Neural crest cell (in vitro differentiated cells): ENCODE measurements at regions not wholly inside any gene's neighbourhood (a gene's known extent, or its start where the extent isn't known, plus 50 kb on each side); places are given as distances from the start of the nearest gene placed in this dataset.

Source experiments
- DNase-seq: peaks from one replicate; pipeline ENCODE4 v3.0.0; 2021; ENCODE audit warnings: low read depth, mixed read lengths, low spot score
- H3K27ac Mint-ChIP-seq: one replicate; pipeline ENCODE4 v1.8.0; 2021; ENCODE audit warnings: mild to moderate bottlenecking, mixed read lengths; ENCODE audit not compliant: unreplicated experiment
- H3K27me3 Mint-ChIP-seq: 2 replicates; pipeline ENCODE4 v1.8.0; 2021; ENCODE audit warnings: low read depth, mild to moderate bottlenecking, mixed read lengths
- H3K36me3 Mint-ChIP-seq: 2 replicates; pipeline ENCODE4 v1.8.0; 2021; ENCODE audit warnings: low read depth, mild to moderate bottlenecking, mixed read lengths
- H3K4me1 Mint-ChIP-seq: 2 replicates; pipeline ENCODE4 v1.8.0; 2021; ENCODE audit warnings: mixed read lengths
- H3K4me3 Mint-ChIP-seq: one replicate; pipeline ENCODE4 v1.8.0; 2021; ENCODE audit warnings: mild to moderate bottlenecking, mixed read lengths
- H3K9me3 Mint-ChIP-seq: 2 replicates; pipeline ENCODE4 v1.8.0; 2021; ENCODE audit warnings: mixed read lengths
- CTCF ChIP-seq: fragments of 200-600 bp; sonication (generic); conservative IDR thresholded peaks from 2 replicates; pipeline ENCODE4 v1.5.0; 2021; ENCODE audit warnings: antibody characterized with exemption, mild to moderate bottlenecking

GRCh38 chr2:128834880-128835252 is 516.2 kb upstream of the HS6ST1 start:
- H3K36me3 Mint-ChIP-seq: no peaks in the 10 kb centered on the region
- H3K4me3 Mint-ChIP-seq: no peak overlapping the region
- H3K4me1 Mint-ChIP-seq: peaks cover 12% of the 10 kb centered on the region
- no peak overlapping the region for H3K27ac Mint-ChIP-seq
- TF ChIP-seq CTCF: no peak
- H3K27me3 Mint-ChIP-seq: peaks cover 2% of the 10 kb centered on the region
- no peak for DNase-seq
- no peaks in the 10 kb centered on the region for H3K9me3 Mint-ChIP-seq

GRCh38 chr2:128835342-128835855 is 516.7 kb upstream of the HS6ST1 start:
- DNase-seq: no peak
- H3K36me3 Mint-ChIP-seq: no peaks in the 10 kb centered on the region
- no peak overlapping the region for H3K4me3 Mint-ChIP-seq
- H3K27me3 Mint-ChIP-seq: peaks cover 2% of the 10 kb centered on the region
- H3K4me1 Mint-ChIP-seq: peaks cover 12% of the 10 kb centered on the region
- no peaks in the 10 kb centered on the region for H3K9me3 Mint-ChIP-seq
- H3K27ac Mint-ChIP-seq: no peak overlapping the region
- TF ChIP-seq CTCF: no peak

- H3K4me1 Mint-ChIP-seq: peaks cover 12% of the 10 kb centered on the region
- H3K4me3 Mint-ChIP-seq: no peak overlapping the region
- H3K36me3 Mint-ChIP-seq: no peaks in the 10 kb centered on the region
- TF ChIP-seq CTCF: no peak
- no peaks in the 10 kb centered on the region for H3K9me3 Mint-ChIP-seq
- no peak for DNase-seq
- peaks cover 2% of the 10 kb centered on the region for H3K27me3 Mint-ChIP-seq
- no peak overlapping the region for H3K27ac Mint-ChIP-seq
These were observed 517.3 kb upstream of the HS6ST1 start for GRCh38 chr2:128835974-128836373.

GRCh38 chr2:128836559-128837100 is 518.0 kb upstream of the HS6ST1 start:
- Mint-ChIP-seq H3K4me3 (no peak overlapping the region), H3K4me1 (peaks cover 12% of the 10 kb centered on the region), H3K27me3 (peaks cover 4% of the 10 kb centered on the region), H3K27ac (no peak overlapping the region), H3K9me3 (no peaks in the 10 kb centered on the region), H3K36me3 (no peaks in the 10 kb centered on the region)
- DNase-seq: no peak
- TF ChIP-seq CTCF: no peak

- Mint-ChIP-seq H3K36me3 (no peaks in the 10 kb centered on the region), H3K4me3 (no peak overlapping the region), H3K27me3 (peaks cover 4% of the 10 kb centered on the region), H3K4me1 (peaks cover 8% of the 10 kb centered on the region), H3K9me3 (no peaks in the 10 kb centered on the region), H3K27ac (no peak overlapping the region)
- TF ChIP-seq CTCF: no peak
- no peak for DNase-seq
These were observed 519.6 kb upstream of the HS6ST1 start for GRCh38 chr2:128838244-128838643.
